Stimulated activated CD8-positive, alpha-beta memory T cell treated with anti-CD3 and anti-CD28 coated beads, Interleukin-7, amount 100 ng/mL, for 48 hours (primary cell): ENCODE measurements at regions not wholly inside any gene's neighbourhood (a gene's known extent, or its start where the extent isn't known, plus 50 kb on each side); places are given as distances from the start of the nearest gene placed in this dataset.
A peak's percentile ranks its signal among the peaks of the same experiment; 100 is the strongest.

Experiments used
- DNase-seq, 2 donors: peaks; one replicate each; pipeline ENCODE4 v3.0.0-alpha.2; 2020; ENCODE audit warnings: low read depth in 1 of 2; ENCODE audit errors: extremely low read depth in 1 of 2

GRCh38 chr20:51335329-51335841, 207.1 kb downstream of the NFATC2 start:
- peak in 1 of 2 donors; percentile 55 for DNase-seq

- no peak for DNase-seq
Observed at GRCh38 chr20:51334609-51335008, 207.9 kb downstream of the NFATC2 start.

DNA sequence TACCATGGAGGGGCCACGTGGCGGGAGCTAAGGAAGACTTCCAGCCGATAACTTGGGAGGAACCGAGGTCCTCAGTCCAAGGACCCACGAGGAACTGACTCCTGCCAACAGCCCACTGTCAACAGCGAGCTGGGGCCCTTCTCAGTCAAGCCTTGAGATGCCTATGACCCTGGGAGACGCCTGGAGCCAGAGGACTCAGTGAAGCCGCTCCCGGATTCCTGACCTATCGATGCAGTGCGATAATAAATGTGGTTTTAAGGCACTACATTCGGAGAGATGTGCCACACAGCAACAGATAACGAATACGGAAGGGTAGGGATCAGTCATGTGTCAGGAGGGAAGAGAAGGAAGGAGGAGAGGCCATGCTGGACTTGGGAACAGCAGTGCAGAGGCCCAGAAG, 208.5 kb downstream of the NFATC2 start:
- DNase-seq: no peak

- DNase-seq: no peak
Observed at GRCh38 chr20:51333446-51333845, 209.1 kb downstream of the NFATC2 start.

GRCh38 chr20:51331481-51331880, 211.0 kb downstream of the NFATC2 start:
- no peak for DNase-seq

DNA sequence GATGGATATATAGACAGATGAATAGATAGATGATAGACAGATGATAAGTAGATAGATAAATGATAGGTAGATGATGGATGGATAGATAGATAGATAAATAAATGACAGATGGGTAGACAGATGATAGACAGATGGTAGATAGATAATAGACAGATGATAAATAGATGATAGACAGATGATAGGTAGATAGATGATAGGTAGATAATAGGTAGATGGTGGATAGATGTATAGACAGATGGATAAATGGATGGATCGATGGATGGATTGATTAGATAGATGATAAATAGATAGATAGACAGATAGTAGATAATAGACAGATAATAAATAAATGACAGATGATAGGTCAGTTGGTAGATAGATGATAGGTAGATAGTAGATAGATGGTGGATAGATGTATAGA, 212.7 kb downstream of the NFATC2 start:
- no peak for DNase-seq

GRCh38 chr20:51327251-51327841, 215.2 kb downstream of the NFATC2 start:
- DNase-seq: no peak

DNA sequence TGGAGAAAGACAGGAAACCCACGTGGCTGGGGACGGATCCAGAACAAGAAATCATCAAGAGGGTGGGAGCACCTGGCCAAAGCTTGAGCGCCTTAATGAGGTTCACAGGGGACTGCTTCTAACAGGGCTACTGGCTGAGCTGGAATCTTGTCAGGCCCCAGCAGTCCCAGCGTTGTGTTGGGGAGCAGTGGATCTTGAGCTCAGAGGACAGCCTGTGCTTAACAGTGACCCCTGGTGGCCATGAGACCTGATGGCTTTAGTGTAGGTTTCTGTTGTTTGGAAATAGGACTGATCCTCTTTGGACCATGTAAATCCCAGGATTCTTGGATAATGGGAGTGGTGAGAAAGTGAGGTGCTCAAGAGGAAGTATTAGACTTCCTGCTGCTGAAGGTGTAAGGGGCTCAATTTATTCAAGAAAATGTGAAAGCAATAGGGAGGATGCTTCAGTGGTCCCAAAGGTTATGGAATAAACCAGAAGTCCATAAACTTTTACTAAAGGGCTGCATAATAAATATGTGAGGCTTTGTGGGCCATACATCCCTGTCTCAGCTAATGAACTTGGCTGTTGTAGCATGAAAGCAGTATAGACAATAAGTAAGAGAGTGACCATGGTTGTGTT, 216.2 kb downstream of the NFATC2 start:
- DNase-seq: no peak

- no peak for DNase-seq
Observed at GRCh38 chr20:51322164-51322707, 220.3 kb downstream of the NFATC2 start.

GRCh38 chr20:51321343-51322163, 221.0 kb downstream of the NFATC2 start:
- DNase-seq: no peak

GRCh38 chr20:51319522-51319921, 223.0 kb downstream of the NFATC2 start:
- DNase-seq: no peak

DNA sequence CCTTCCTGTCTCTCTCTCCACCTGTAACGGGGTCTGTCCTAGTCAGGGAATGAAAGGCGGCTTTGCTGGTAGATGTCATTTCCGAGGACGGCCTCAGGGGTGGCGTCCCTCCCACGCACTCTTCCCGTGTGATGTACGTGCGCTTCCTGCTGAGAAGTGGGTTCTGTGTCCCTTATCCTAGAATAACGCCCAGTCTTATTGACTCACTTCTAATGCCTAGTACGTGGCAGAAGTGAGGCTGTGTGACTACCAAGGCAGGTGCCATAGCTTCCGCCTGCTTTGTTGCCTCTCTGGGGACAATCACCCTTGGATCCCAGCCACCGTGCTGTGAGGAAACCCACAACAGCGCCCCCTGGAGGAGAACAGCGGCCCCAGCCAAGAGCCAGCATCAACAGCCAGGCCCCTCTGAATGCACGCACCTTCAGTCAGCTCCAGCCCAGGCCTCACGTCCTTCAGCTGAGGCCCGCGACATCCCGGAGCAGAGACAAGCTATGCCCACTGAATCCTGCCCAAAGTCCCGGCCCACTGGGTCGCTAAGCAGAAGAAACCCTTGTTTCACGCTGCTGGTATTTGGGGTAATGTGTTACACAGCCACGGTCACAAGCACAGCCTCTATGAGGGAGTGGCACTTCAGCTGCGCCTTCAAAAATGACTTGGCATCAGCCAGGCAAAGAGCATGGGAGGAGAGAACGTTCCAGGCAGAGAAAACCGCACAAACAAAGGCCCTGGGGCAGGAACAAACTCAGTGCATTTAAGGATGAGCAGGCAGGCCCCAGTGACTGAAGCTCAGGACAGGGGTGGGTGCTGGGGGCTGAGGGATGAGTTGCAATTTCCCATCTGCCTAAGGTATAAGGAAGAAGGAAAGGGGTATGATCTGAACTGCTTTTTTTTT, 224.2 kb downstream of the NFATC2 start:
- DNase-seq: peak; percentile 19 to 36

DNA sequence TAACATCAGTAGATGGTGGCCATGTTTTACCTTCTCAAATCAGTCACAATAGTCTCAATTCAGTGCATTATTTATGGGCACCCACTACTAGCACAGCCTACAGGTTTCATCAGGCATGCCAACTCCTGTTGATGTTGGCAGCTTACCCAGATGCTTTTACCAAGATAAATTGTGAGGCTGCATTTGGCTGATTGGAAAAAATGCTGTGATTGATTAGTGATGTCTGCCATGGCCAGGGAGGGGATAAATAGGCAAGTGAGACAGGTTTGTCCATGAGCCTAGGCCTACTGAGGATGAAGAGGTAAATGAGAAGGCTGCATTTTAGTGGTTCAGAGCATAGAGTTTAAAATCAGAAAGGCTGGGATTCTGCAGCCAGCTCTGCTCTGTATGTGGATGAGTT, 227.1 kb downstream of the NFATC2 start:
- no peak for DNase-seq

GRCh38 chr20:51313358-51313827, 229.1 kb downstream of the NFATC2 start:
- DNase-seq: no peak

DNA sequence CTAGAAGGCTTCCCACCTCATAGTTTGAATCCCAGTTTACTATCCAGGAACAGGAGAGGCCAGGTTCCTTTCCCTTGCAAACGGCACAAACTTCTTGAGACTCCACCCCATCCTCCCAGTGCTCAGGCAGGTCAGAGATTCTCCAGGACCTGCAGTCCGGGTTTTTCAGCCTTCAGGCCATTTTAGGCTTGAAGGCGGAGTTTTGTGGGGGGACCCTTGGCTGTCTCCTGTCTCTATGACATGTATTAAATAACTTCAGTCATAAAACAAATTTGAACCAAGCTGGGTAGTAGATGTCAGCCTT, 230.1 kb downstream of the NFATC2 start:
- no peak for DNase-seq

DNA sequence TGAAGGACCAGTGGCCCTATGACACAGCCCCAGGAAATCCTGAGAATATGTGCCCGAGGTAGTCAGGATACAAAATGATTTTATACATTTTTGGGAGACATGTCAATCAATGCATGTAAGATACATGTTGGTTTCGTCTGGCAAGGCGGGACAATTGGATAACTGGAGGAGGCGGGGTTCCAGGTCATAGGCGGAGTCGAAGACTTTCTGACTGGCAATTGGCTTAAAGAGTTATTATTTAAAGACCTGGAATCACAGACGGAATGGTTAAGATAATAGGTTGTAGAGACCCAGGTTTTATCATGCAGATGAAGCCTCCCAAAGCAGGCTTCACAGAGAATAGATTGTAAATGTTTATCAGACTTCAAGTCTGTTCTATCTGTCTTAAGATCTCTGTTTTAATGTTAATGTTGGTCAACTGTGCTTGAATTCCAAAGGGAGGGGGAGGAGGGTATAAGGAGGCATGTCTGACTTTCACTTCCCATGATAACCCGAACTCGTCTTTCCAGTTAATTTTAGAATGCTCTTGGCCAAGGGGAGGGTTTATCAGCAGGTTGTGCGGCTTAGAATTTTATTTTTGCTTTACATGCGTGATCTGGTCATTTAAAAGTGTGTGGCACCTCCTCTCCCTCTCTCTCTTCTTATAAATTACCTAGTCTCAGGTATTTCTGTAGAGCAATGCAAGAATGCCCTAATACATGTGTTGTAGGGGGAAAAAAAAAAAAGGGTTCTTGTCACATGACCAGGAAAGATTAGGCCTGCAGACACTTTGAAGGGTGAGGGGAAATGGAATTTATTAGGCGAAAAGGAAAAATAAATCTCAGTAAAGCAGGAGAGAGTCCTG, 230.7 kb downstream of the NFATC2 start:
- no peak for DNase-seq

DNA sequence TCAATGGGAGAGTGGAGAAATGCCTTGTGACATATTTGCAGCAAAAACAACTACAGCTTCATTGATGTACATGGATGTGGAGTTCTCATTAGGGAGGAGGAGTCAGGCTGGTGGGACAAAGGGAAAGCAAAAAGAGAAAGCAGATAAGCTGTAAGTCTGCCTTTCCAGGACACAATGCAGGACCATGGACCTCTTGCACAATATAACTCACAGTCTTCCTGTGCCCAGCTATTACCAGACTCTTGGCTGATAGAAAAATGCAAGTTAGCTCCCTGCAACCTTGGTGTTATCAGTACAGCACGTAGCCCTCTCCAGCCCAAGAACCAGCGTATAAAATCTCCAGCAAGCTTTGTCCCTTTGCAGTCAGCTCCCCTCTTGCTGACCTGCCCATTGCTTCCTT, 232.3 kb downstream of the NFATC2 start:
- no peak for DNase-seq

DNA sequence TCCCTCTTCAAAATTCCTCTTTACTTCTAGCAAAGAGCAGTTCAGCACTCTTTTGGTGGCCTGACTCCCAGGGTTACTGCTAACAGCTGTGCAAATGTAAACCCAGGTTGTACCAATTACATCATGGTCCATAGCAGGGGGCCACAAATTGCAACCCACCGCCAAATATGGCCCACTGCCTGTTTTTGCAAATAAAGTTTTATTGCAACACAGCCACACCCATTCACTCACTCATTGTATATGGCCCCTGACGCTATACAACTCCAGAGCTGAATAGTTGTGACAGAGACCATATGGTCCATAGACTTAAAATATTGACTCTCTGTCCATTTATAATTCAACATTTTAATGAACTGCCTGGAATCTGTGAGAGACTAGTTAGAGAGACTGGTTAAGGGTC, 233.4 kb downstream of the NFATC2 start:
- DNase-seq: no peak

- DNase-seq: peak; percentile 50 to 56
Observed at GRCh38 chr20:51306521-51307358, 235.8 kb downstream of the NFATC2 start.
